ENCODE measurements at regions not wholly inside any gene's neighbourhood (a gene's known extent, or its start where the extent isn't known, plus 50 kb on each side); places are given as distances from the start of the nearest gene placed in this dataset.
"Not testable (repeated sequence)": the region's sequence is repeated elsewhere in the genome, so short reads cannot be mapped to it uniquely, and the experiment has no call there.

DNA sequence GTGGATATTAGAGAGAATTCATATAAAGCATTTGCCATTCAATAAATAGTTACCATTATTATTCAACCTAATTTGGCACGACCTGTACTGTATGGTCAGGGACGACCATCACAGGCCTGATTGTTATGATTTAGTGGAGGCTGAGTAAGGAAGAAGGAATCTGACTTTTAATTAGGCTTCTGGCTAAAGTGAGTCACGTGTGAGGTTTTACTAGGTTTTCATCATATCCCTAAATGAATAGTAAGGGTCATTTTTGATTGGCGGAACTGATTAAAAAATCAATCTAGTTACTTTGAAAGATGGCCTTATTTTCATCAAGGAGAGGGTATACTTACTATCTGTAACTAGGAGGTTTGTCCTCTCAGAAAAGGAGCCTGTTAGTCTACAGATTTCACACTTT, 143.4 kb downstream of the ADCYAP1 start:
- DNase-seq = no peak

DNA sequence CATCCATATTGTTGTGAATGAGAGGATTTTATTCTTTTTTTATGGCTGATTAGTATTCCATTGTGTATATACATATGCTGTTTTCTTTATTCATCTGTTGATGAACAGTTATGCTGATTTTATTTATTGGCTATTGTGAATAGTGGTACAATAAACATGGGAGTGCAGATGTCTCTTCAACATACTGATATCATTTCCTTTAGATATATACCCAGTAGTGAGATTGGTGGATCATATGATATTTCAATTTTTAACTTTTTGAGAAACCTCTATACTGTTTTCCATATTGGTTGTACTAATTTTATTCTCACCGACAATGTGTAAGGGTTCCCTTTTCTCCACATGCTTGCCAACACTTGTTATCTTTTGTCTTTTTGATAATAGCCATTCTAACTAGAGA, 144.5 kb downstream of the ADCYAP1 start:
- DNase-seq = no peak

DNA sequence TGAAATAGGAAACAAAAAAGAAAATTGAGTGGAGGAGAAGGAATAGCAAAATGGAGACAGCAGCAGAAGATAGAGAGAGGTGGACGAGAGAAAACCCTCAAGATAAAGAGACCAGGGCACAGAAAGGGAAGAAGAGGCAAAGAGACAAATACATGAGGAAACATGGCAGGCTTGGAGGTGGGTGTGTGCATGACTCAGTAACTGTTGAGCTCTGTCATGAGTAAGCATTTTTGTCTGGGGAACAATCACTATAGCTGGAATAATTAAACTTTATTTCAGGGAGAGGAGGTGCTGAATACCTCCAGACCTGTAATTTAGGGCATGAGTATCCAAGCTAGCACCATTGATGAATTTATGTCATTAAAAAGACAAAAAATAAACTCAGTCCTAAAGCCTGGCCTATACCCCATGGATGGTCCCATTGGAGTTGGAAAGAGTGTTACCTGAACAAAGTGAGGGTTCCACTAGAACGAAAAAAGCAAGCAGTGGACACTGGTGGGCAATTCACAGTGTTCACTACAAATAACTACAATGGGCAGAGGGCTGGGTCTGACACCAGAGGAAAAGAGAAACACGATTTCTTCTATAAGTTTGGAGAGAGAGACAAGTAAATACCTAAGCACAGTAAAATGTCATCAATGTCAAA, 145.5 kb downstream of the ADCYAP1 start:
- DNase-seq = no peak

DNA sequence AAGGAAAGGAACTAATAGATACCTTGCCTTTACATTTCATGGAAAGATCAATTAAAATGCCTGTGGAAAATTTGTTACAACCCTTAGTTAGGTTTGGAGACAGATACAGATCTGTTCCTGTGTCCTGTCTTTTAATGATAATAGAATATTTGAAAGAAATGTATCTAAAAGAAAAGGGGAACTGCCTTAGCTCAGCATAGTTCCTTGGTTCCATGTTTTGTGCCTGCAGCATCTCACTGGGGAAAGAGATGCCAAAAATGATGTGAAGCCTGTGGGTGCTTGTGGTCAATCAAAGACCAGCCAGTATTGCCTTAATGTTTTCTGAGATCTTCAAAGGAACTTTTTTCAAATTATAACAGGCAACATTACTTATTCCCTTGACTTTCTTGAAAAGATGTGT, 147.6 kb downstream of the ADCYAP1 start:
- no peak for DNase-seq

DNA sequence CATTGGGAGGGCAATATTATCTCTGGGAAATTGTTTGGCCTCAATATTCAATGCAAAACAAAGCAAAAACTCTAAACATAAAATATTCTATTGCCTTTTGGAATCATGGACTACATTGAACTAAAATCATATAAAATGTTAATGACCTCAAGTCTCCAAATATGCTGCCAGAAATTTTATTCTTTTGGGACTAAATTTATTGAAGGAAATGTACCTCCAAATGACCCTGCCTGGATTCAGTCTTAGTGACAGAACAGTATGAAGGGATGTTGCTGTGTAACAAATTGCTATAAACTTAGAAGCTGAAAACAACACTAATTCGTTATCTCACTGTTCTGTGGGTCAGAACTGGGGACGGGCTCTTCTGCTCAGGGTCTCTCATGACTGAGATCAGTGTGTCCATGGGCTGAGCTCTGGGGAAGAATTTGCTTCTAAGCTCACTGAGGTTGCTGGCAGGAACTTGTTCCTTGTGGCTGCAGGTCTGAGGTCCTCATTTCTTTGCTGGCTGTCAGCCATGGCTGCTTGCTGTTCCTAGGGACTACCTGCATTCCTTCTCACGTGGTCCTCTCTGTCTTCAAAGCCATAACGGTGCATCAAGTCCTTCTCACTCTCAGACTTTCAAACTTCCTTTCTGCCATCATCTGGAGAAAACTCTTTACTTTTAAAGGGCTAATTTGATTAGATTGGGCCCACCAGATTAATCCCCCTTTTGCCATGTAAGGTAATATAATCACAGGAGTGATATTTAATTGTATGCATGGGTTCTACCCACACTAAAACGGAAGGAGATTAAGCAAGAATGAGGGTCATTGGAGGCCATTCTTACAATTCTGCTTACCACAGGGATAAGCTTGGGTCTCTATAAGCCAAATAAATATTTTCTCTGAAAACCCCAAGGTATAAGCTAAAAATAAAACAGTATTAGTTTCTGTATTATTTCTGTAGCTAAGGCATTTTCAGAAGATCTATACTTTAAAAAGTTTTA, 149.0 kb downstream of the ADCYAP1 start:
- DNase-seq = no peak

DNA sequence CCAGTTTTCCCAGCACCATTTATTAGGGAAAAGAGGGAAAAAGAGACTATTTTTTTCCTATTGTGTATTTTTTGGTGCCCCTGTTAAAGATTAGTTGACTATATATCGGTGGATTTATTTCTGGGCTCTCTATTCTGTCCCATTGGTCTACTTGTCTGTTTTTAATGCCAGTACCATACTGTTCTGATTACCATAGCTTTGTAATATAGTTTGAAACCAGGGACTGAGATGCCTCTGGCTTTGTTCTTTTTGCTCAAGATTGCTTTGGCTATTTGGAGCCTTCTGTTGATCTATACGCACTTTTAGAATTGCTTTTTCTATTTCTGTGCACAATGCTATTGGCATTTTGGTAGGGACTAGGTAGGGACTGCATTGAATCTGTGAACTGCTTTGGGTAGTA, 151.7 kb downstream of the ADCYAP1 start:
- DNase-seq = no peak

DNA sequence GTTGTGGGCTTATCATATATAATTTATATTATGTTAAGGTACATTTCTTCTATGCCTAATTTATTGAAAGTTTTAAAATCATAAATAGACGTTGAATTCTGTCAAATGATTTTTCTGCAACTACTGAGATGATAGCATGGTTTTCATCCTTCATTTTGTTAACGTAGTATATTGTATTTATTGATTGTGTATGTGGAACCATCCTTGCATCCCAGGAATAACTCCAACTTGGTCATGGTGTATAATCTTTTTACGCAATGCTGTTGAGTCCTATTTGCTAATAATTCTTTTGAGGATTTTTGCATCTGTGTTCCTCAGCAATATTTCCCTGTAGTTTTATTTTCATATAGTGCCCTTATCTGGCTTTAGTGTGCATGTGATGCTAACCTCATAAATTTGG, 152.7 kb downstream of the ADCYAP1 start:
- no peak for DNase-seq

DNA sequence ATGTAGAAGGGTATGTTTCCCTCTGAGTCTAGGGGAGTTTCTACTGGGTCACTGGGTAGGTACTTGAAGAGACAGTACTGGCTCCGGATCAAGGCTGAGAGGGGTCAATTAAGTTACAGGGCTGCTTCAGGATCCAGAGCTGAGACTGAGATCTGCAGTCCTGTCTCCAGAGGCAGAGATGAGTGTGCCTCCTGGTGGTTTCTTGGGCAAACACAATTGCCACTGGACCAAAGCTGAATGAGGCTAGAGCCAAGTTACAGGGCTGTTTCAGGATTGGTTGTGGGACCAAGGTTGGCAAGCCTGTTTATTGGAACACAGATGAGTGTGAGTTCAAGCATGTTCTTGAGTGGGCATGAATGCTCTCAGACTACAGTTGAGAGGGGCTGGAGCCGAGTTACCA, 157.9 kb downstream of the ADCYAP1 start:
- DNase-seq = no peak

DNA sequence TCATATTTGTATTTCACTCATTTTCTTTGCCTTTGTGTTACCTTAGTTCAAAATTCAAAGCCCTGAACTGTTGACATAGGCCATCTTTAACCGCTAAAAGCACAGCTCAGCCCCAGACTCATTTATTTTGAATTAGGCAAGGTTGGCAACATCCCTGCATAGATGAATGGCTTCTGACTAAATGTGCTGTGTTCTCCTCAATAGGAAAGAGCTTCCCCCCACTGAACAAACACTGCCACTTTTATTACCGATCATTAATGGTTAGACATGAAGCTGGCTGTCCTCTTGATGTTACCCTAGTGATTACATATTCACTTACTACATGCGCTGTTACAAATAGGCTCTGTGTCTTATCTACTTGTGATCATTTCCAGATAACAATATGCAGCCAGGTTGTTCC, 170.7 kb downstream of the ADCYAP1 start:
- no peak for DNase-seq

DNA sequence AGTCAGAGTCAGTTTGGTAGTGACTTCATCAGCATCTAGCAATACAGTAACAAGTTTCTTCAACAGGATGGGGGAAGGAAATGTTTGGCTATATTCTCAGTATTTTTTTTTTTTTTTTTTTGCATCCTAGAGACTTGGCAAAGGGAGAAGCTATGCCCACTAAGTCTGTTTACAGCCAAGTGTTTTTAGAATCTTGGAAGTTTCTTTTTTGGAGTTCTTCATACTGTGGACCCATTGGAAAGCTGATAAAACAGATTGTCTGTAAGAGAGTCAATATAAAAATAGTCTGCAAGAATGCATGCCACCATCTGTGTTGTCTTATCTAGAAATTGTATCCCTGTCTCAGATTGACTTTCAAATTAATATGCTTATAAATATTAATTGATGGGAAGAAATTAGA, 171.2 kb downstream of the ADCYAP1 start:
- no peak for DNase-seq

DNA sequence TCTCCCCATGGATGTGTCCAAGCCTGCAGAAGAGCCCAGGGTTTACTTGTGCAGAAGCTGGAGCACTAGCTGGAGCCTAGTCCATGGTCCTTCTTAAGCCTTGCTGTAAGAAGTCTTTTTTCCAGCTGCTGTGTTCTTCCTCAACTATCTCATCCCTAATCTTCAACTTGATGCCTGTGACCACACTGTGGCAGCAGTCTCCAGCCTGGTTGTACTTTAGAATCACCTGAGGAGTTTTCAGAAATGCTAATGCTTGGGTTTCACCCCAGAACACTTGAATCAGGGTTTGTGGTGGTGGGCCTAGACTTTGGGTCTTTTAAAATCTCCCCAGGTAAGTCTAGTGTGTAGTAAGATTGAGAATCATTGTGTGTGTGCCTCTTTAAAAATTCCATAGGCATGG, 173.6 kb downstream of the ADCYAP1 start:
- DNase-seq = no peak

DNA sequence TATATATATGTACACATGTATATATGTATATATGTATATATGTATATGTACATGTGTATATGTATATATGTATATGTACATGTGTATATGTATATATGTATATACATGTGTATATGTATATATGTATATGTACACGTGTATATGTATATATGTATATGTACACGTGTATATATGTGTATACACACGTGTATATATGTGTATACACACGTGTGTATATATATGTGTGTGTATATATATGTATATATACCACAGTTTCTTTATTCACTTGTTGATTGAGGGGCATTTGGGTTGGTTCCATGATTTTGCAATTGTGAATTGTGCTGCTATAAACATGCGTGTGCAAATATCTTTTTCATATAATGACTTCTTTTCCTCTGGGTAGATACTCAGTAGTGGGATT, 179.0 kb downstream of the ADCYAP1 start:
- not testable (repeated sequence) for DNase-seq

DNA sequence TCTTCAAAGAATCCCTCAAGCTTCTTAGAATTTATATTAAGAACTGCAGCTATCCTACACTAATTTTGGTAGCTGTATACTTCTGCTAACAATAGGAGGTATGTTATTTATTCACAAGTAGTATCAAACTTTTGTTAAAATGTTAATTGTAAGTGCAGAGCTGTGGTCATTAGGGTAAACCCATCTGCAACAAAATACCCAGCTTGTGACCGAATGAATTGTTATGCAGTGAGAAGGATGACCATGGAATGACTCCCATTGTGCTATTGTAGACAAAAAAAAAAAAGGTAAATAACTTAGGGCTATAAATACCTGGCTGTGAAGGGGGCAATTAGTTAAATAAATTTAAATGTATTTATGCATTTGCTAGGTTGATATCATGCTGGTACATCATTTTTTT, 186.1 kb downstream of the ADCYAP1 start:
- DNase-seq = no peak

DNA sequence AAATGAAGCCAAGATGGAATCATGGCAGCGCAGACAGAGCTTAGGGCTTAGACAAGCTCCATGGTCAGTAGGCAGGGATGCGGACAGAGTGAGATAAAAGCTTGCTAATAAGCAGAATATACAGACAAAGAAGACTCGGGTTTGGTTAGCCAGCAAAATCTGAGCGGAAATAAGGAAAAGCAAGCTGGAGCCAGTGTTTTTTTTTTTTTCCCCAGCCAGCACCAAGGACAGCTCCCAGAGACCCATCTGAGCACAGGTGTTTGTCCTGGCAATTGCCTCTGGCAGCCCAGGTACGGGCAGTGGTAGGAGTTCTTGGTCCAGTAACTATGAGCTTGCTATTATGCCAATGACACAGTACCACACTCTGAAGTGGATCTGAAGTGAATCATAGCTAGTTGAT, 187.6 kb downstream of the ADCYAP1 start:
- DNase-seq = no peak

DNA sequence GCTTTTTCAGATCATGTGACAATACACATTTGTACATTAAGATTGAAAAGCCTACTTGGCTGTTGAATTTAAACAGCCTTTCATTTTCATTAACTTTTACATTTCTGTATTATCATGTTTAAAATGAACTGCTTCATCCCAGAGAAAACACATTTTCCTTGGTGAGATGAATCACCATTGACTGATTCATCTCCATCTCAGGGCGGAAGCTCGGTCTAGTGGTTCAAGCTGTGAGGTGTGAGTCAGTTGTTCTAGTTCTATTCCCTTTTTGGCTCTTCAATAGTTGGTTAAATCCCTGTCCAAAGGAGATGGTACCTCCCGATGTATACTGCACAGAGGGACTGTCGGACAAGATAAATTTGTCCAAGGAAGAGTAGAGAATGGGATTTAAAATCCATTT, 189.7 kb downstream of the ADCYAP1 start:
- no peak for DNase-seq

DNA sequence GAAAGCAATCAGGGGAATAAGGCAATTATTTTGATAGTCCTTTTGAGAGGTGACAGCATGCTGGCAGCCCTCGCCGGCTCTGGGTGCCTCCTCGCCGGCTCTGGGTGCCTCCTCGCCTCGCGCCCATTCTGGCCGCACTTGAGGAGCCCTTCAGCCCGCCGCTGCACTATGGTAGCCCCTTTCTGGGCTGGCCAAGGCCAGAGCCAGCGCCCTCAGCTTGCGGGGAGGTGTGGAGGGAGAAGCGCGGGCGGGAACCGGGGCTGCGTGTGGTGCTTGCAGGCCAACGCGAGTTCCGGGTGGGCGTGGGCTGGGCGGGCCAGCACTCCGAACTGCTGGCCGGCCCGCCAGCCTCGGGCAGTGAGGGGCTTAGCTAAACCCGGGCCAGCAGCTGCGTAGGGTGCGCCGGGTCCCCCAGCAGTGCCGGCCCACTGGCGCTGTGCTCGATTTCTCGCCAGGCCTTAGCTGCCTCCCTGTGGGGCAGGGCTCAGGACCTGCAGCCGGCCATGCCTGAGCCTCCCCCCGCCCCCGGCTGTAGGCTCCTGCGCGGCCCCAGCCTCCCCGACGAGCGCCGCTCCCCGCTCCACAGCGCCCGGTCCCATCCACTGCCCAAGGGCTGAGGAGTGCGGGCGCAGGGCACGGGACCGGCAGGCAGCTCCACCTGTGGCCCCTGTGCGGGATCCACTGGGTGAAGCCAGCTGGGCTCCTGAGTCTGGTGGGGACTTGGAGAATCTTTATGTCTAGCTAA, 193.5 kb downstream of the ADCYAP1 start:
- not testable (repeated sequence) for DNase-seq

DNA sequence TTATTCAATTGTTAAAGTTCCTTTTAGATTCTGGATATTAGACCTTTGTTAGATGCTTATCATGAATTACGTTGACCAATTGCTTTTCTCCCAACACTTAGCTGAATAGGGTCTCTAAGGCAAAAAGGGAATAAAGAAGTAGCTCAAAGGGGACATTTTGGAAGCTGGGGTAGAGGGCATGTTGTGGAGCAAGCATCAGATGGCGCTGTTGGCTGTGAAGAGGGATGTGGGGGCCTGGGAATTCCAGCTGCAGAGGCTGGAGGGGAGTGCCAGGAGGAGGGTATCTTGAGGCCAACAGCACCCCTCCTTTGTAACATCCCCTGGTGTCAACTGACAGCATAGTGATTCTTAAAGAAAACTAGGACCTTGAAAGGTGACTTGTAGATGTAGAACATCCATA, 198.2 kb downstream of the ADCYAP1 start:
- no peak for DNase-seq

DNA sequence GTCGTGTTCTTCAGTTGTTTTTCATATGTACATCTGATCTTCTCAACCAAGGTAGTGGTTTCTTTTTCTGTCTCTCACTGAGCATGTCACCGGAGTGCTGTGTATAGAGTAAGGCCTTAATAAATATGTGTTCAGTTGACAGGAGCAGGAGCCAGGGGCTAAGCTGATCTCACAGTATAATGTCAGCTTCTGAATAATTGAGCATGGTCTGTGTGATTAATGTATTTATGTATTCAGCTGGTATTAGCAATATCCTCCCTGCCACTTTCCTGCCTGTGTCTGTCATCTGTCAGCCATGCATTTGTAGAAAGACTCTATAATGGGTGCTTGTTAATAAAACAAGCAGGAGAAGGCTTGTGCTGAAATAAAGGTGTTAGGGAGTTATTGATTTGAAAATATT, 198.9 kb downstream of the ADCYAP1 start:
- no peak for DNase-seq

DNA sequence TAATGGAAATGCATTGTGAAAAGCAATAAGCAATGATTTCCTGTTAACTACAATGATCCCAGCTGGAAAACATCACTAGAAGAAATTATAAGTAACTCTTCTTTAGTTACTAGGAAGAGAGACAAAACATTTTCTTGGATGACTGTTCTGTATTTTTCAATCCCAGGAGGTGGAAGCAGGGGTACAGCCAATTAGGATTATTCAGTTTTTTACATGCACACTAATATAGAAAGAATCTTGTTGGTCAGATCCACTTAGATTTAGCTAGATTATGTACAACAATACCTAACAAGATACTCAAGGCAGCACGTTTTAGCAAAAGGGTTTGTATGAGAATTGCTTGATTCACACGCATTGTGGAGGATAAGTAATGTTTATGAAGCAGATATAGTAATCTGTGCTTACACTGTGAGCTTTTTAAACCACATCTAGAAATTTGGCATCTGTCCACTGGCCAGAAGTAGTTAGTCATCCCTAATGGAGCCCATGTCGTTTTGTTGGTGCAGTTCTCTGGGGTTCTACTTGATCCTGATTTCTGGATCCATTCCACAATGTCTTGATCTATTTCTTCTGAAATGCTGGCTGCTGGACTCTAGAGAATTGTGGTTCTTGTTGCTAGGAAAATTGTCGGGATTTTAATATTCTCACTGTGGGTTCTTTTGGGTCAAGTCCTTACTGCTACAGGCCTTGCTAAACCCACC, 199.7 kb downstream of the ADCYAP1 start:
- DNase-seq = no peak

DNA sequence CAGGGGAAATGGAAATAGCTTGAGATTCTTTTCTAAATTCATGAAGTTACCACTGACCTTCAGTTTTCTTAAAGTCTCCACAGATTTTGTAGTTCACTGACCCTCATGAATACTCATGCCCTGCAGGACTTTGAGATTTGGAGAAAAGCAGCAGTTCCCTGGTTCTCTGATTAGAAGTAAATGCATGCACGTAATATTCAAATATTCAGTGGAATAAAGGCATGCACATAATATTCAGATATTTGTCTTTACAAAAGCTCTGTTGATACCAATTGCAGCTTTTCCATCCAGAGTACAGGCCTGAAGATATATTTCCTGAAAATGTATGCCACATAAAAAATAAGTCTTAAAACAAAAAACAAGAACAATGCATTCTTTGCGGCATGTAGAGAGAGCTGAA, 219.8 kb downstream of the ADCYAP1 start:
- DNase-seq = no peak

DNA sequence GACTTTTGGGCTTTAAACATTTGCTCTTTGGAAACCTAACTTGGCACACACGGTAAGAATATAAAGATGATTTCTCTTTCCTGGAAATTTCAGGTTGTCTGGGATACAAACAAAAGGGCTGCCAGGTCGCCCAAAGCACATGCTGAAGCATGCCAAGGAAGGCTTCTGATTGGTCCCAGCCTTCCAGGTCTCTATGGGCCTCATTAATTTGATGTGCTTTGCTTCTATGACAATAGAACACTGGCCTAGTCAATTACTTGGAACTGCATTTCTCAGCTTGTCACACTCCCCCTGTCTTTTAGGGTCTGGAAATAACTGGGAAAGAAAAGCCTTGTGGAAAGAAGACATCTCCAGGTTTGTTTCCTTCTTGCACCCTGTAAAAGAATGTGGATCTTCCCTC, 228.9 kb downstream of the ADCYAP1 start:
- no peak for DNase-seq

DNA sequence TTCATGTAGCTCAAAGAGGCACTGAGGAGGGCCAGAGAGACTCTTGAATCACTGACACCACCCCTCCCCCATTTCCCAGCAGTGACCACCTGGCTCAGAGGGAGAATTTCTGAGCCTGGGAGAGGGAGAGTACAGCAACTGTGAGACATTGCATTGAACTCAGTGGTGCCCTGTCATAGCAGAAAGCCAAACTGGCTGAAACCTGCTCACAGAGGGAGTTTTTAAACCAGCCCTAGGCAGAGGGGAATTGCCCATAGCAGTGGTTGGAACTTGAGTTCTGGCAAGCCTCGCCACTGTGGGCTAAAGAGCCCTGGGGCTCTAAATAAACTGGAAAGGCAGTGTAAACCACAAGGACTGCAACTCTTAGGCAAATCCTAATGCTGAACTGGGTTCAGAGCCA, 243.1 kb downstream of the ADCYAP1 start:
- no peak for DNase-seq

DNA sequence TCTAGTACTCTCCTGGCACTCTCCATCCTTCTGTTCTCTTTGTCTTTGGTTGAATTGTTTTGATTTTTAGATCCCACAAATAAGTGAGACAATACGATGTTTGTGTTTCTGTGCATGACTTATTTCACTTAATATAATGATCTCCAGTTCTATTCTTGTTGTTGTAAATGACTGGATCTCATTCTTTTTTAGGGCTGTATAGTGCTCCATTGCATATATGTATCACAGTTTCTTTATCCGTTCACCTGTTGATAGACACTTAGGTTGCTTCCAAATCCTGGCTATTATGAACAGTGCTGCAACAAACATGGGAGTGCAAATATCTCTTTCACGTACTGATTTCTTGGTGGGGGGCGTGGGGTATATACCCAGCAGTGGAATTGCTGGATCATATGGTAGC, 245.0 kb downstream of the ADCYAP1 start:
- DNase-seq = no peak

Data from activated CD4-positive, alpha-beta T cell treated with anti-CD3 and anti-CD28 coated beads for 4 hours (primary cell).